ENCODE measurements at regions not wholly inside any gene's neighbourhood (a gene's known extent, or its start where the extent isn't known, plus 50 kb on each side); places are given as distances from the start of the nearest gene placed in this dataset.

DNA sequence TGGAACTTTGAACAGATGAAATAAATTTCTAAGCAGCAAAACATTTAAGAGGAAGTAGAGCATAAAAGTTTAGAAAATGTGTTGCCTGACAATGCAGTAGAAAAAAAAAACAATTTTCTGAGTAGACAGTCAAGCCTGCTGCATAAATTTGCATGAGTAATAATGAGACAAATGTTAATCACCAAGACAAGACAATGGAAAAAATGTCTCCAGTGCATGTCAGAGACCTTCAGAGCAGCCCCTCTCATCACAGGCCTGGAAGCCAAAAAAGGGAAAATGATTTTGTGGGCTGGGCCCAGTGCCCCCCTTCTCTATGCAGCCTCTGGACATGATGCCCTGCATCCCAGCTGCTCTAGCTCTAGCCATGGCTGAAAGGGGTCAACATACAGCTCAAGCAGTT, 204.6 kb downstream of the COX18 start:
- TF ChIP-seq, protein P1, sequence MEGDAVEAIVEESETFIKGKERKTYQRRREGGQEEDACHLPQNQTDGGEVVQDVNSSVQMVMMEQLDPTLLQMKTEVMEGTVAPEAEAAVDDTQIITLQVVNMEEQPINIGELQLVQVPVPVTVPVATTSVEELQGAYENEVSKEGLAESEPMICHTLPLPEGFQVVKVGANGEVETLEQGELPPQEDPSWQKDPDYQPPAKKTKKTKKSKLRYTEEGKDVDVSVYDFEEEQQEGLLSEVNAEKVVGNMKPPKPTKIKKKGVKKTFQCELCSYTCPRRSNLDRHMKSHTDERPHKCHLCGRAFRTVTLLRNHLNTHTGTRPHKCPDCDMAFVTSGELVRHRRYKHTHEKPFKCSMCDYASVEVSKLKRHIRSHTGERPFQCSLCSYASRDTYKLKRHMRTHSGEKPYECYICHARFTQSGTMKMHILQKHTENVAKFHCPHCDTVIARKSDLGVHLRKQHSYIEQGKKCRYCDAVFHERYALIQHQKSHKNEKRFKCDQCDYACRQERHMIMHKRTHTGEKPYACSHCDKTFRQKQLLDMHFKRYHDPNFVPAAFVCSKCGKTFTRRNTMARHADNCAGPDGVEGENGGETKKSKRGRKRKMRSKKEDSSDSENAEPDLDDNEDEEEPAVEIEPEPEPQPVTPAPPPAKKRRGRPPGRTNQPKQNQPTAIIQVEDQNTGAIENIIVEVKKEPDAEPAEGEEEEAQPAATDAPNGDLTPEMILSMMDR (IDR thresholded peaks at IDR 0.05): no peak
- no peak for TF ChIP-seq POLR2A (IDR thresholded peaks at IDR 0.05)

Data from Peyer's patch (tissue), 4 donors.